MCF 10A (cell line): ENCODE measurements at regions not wholly inside any gene's neighbourhood (a gene's known extent, or its start where the extent isn't known, plus 50 kb on each side); places are given as distances from the start of the nearest gene placed in this dataset.

Source experiments
- BruUV-seq: library from RNA; stranded (reverse); fragments of 400-500 nt; replicated peaks from 2 replicates; lab custom pipeline; 2021; lab: Mats Ljungman, UMichigan
- CTCF ChIA-PET: fragments of 300-600 bp; sonication (Branson Sonifier 250); formaldehyde crosslinking; extraction: SDS; loops from one replicate; lab custom pipeline; 2021; ENCODE audit warnings: antibody characterized with exemption, inconsistent platforms; lab: Yijun Ruan, JAX
- POLR2A ChIA-PET: fragments of 300-600, 350-650 bp; sonication (Branson Sonifier 250); formaldehyde crosslinking; extraction: SDS; loops from one replicate; lab custom pipeline; 2020; ENCODE audit warnings: antibody characterized with exemption, inconsistent platforms; lab: Yijun Ruan, JAX
- DNase-seq: peaks from one replicate; pipeline ENCODE4 v3.0.0-alpha.2; 2018; ENCODE audit not compliant: unreplicated experiment
- H3K27ac Mint-ChIP-seq: one replicate; pipeline ENCODE4 v1.8.0; 2022; ENCODE audit warnings: mild to moderate bottlenecking, low read depth, mixed read lengths; ENCODE audit not compliant: unreplicated experiment
- H3K27me3 Mint-ChIP-seq: one replicate; pipeline ENCODE4 v1.8.0; 2022; ENCODE audit warnings: mixed read lengths; ENCODE audit not compliant: insufficient read depth, unreplicated experiment
- H3K36me3 Mint-ChIP-seq: one replicate; pipeline ENCODE4 v1.8.0; 2022; ENCODE audit warnings: mild to moderate bottlenecking, moderate library complexity, mixed read lengths; ENCODE audit not compliant: insufficient read depth, unreplicated experiment
- H3K4me1 Mint-ChIP-seq: one replicate; pipeline ENCODE4 v1.8.0; 2022; ENCODE audit warnings: mixed read lengths; ENCODE audit not compliant: insufficient read depth, unreplicated experiment
- H3K4me3 Mint-ChIP-seq: one replicate; pipeline ENCODE4 v1.8.0; 2022; ENCODE audit warnings: mild to moderate bottlenecking, moderate library complexity, mixed read lengths; ENCODE audit not compliant: unreplicated experiment
- H3K9me3 Mint-ChIP-seq: one replicate; pipeline ENCODE4 v1.8.0; 2022; ENCODE audit warnings: mixed read lengths; ENCODE audit not compliant: unreplicated experiment
- intact Hi-C: fragments of 100-400 bp; cut with micrococcal nuclease; formaldehyde crosslinking; loops from 2 replicates; pipeline ENCODE4 v1.14.1; 2022
- TF ChIP-seq, protein P1 (sequence below): fragments of 200-600 bp; IDR thresholded peaks from one replicate; pipeline ENCODE4 v1.8.0; 2022; ENCODE audit warnings: antibody characterized with exemption, mild to moderate bottlenecking; ENCODE audit not compliant: unreplicated experiment

DNA sequence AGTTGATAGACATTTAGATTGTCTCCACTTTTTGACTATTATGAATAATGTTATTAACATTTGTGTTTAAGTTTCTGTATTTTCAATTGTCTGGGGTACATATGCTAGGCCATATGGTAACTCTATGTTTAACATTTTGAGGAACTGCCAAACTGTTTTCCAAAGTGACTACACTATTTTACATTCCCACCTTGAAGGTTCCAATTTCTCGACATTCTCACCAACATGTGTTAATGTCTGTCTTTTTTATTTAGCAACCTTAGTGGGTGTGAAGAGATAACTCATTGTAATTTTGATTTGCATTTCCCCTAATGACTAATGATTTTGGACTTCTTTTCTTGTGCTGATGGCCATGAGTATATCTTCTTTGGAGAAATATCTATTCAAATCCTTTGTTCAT is 832.4 kb downstream of the DNAJB9 start:
- Mint-ChIP-seq H3K4me1 (no peaks in the 10 kb centered on the region), H3K36me3 (no peaks in the 10 kb centered on the region), H3K27ac (no peak overlapping the region), H3K4me3 (no peak overlapping the region), H3K27me3 (peaks cover 35% of the 10 kb centered on the region), H3K9me3 (no peaks in the 10 kb centered on the region)
- POLR2A ChIA-PET, result no interaction called here
- no TSS peak for BruUV-seq
- CTCF ChIA-PET, result no interaction called here
- TF ChIP-seq, protein P1, sequence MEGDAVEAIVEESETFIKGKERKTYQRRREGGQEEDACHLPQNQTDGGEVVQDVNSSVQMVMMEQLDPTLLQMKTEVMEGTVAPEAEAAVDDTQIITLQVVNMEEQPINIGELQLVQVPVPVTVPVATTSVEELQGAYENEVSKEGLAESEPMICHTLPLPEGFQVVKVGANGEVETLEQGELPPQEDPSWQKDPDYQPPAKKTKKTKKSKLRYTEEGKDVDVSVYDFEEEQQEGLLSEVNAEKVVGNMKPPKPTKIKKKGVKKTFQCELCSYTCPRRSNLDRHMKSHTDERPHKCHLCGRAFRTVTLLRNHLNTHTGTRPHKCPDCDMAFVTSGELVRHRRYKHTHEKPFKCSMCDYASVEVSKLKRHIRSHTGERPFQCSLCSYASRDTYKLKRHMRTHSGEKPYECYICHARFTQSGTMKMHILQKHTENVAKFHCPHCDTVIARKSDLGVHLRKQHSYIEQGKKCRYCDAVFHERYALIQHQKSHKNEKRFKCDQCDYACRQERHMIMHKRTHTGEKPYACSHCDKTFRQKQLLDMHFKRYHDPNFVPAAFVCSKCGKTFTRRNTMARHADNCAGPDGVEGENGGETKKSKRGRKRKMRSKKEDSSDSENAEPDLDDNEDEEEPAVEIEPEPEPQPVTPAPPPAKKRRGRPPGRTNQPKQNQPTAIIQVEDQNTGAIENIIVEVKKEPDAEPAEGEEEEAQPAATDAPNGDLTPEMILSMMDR, result no peak
- DNase-seq, result no peak
- intact Hi-C loops, result no loop called here

DNA sequence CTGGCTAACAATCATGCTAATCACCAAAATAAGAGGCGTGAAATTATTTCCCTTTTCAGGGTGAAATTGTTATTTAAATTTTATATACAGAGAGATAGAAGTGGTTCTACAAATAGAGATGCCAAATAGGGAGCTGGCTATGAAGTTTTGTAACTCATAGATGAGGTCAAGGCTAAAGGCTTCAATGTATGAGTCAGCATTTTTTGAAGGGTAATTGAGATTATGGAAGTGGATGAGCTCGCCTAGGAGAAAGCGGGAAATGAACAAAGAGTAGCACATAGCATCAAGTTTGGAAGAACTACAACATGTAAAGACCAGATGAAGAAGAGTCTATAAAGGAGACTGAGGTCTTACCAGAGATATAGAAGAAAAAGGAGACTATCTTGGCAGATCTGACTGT is 838.1 kb downstream of the DNAJB9 start:
- H3K4me3 Mint-ChIP-seq, result no peak overlapping the region
- H3K27ac Mint-ChIP-seq, result no peak overlapping the region
- no TSS peak for BruUV-seq
- TF ChIP-seq, protein P1, result no peak
- no peaks in the 10 kb centered on the region for H3K9me3 Mint-ChIP-seq
- CTCF ChIA-PET, result no interaction called here
- no peak for DNase-seq
- peaks cover 67% of the 10 kb centered on the region for H3K27me3 Mint-ChIP-seq
- no peaks in the 10 kb centered on the region for H3K36me3 Mint-ChIP-seq
- POLR2A ChIA-PET, result no interaction called here
- H3K4me1 Mint-ChIP-seq, result no peaks in the 10 kb centered on the region
- intact Hi-C loops, result no loop called here

DNA sequence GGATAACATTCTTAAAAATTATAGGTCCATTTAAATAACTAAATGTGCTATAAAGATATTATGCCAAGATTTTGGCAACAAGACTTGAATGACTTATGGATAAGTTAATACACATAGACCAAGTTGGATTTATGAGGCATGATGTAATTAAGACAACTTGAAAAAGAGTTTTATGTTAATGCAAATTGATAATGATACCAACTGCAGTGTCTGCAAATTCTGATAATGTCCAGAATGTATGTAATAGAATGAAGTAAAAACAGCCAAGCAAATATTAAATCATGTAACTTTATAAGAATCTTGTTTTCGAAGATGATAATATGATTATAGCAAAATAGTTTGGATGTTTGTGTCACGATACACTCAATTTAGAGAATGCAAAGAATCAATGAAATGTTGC is 868.3 kb downstream of the DNAJB9 start:
- peaks cover 37% of the 10 kb centered on the region for H3K27me3 Mint-ChIP-seq
- TF ChIP-seq, protein P1, result no peak
- no peak for DNase-seq
- ChIA-PET POLR2A (no interaction called here), CTCF (no interaction called here)
- no peak overlapping the region for H3K27ac Mint-ChIP-seq
- no peak overlapping the region for H3K4me3 Mint-ChIP-seq
- no peaks in the 10 kb centered on the region for H3K9me3 Mint-ChIP-seq
- no TSS peak for BruUV-seq
- intact Hi-C loops, result no loop called here
- H3K36me3 Mint-ChIP-seq, result no peaks in the 10 kb centered on the region
- no peaks in the 10 kb centered on the region for H3K4me1 Mint-ChIP-seq

DNA sequence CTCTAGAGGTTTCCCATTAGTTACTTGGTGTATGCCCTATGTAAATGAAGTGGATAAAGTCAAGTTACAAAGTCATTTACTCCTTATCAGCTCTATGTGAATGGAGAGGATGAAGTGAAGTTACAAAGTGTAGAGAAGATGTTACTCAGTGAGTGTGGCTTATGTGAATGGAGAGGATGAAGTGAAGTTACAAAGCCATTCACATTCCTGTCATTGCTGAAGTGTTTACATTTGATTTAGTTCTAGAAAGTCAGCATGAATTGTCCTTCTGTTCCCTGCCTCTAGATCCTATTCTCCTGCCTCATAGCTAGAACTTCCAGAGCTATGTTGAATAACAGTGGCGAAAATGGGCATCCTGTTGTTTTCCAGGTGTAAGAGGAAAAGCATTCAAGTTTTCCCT is 880.1 kb downstream of the DNAJB9 start:
- Mint-ChIP-seq H3K27me3 (peaks cover 53% of the 10 kb centered on the region), H3K36me3 (no peaks in the 10 kb centered on the region), H3K27ac (no peak overlapping the region), H3K4me1 (no peaks in the 10 kb centered on the region), H3K4me3 (no peak overlapping the region), H3K9me3 (peaks cover 11% of the 10 kb centered on the region)
- ChIA-PET CTCF (no interaction called here), POLR2A (no interaction called here)
- DNase-seq, result no peak
- no TSS peak for BruUV-seq
- TF ChIP-seq, protein P1, result no peak
- intact Hi-C loops, result no loop called here
